Activated CD4-positive, alpha-beta T cell treated with anti-CD3 and anti-CD28 coated beads, Interleukin-10, Interleukin-2, amounts not matched to agents 100 ng/mL and 50 ng/mL, durations not matched to agents 16 hours and 8 hours (primary cell): ENCODE measurements at regions not wholly inside any gene's neighbourhood (a gene's known extent, or its start where the extent isn't known, plus 50 kb on each side); places are given as distances from the start of the nearest gene placed in this dataset.
"Not testable (repeated sequence)": the region's sequence is repeated elsewhere in the genome, so short reads cannot be mapped to it uniquely, and the experiment has no call there.

Source experiments
- DNase-seq: peaks from one replicate; pipeline ENCODE4 v3.0.0-alpha.2; 2020

GRCh38 chr16:59342669-59343068 is 608.6 kb upstream of the GOT2 start:
- no peak for DNase-seq

- no peak for DNase-seq
Measured at GRCh38 chr16:59341368-59341767, 607.3 kb upstream of the GOT2 start.

- DNase-seq, result no peak
Measured at GRCh38 chr16:59339871-59340270, 605.8 kb upstream of the GOT2 start.

- DNase-seq, result no peak
Measured at GRCh38 chr16:59336136-59336695, 602.1 kb upstream of the GOT2 start.

GRCh38 chr16:59331708-59332107 is 597.6 kb upstream of the GOT2 start:
- not testable (repeated sequence) for DNase-seq

GRCh38 chr16:59330019-59330670 is 596.0 kb upstream of the GOT2 start:
- DNase-seq, result no peak

GRCh38 chr16:59328961-59329360 is 594.8 kb upstream of the GOT2 start:
- no peak for DNase-seq

GRCh38 chr16:59327894-59328293 is 593.8 kb upstream of the GOT2 start:
- no peak for DNase-seq

- no peak for DNase-seq
Measured at GRCh38 chr16:59326955-59327354, 592.8 kb upstream of the GOT2 start.

GRCh38 chr16:59324462-59324861 is 590.3 kb upstream of the GOT2 start:
- DNase-seq, result no peak

GRCh38 chr16:59320657-59321056 is 586.5 kb upstream of the GOT2 start:
- DNase-seq, result no peak

- DNase-seq, result no peak
Measured at GRCh38 chr16:59319871-59320270, 585.8 kb upstream of the GOT2 start.

- no peak for DNase-seq
Measured at GRCh38 chr16:59305850-59306249, 571.7 kb upstream of the GOT2 start.

- DNase-seq, result no peak
Measured at GRCh38 chr16:59296888-59297287, 562.8 kb upstream of the GOT2 start.

GRCh38 chr16:59295993-59296736 is 562.0 kb upstream of the GOT2 start:
- DNase-seq, result no peak

- no peak for DNase-seq
Measured at GRCh38 chr16:59295474-59295873, 561.4 kb upstream of the GOT2 start.

- DNase-seq, result no peak
Measured at GRCh38 chr16:59290718-59291117, 556.6 kb upstream of the GOT2 start.

- DNase-seq, result no peak
Measured at GRCh38 chr16:59289151-59289550, 555.0 kb upstream of the GOT2 start.

GRCh38 chr16:59274141-59274540 is 540.0 kb upstream of the GOT2 start:
- DNase-seq, result no peak

GRCh38 chr16:59263955-59264354 is 529.8 kb upstream of the GOT2 start:
- DNase-seq, result no peak

- DNase-seq, result no peak
Measured at GRCh38 chr16:59260892-59261291, 526.8 kb upstream of the GOT2 start.

- no peak for DNase-seq
Measured at GRCh38 chr16:59259950-59260319, 525.8 kb upstream of the GOT2 start.

- peak; percentile 2 for DNase-seq
Measured at GRCh38 chr16:59259074-59259949, 525.2 kb upstream of the GOT2 start.
